ENCODE measurements at regions not wholly inside any gene's neighbourhood (a gene's known extent, or its start where the extent isn't known, plus 50 kb on each side); places are given as distances from the start of the nearest gene placed in this dataset.

DNA sequence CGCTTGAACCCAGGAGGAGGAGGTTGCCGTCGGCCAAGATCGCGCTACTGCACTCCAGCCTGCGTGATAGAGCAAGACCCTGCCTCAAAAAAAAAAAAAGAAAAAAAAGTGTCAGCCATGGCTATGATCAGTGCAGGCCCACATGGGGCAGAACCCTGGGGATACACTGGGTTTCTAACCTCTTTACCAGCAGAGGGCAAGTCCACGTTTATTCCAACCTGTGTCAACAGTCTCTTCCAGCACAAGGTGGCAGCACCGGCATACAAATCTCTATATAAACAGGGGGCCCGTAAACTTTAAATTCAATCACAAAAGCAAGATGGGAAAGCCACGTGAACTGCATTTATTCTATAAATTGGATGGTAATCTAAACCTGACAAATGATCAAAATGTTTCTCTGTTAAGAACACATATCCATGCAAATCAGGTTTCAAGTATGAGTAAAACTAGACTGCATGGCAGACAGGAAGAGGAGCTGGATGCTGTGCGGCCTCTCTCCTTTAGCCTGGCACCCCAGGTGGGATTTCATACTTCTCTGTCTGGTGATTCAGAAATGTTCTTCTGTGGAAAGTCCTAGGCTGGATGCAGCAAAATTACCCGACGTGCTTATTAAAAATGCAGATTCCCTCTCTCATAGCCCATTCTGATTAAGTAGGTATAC lies 60.0 kb upstream of the STEAP1B start:
- peak; percentile 83 for DNase-seq

DNA sequence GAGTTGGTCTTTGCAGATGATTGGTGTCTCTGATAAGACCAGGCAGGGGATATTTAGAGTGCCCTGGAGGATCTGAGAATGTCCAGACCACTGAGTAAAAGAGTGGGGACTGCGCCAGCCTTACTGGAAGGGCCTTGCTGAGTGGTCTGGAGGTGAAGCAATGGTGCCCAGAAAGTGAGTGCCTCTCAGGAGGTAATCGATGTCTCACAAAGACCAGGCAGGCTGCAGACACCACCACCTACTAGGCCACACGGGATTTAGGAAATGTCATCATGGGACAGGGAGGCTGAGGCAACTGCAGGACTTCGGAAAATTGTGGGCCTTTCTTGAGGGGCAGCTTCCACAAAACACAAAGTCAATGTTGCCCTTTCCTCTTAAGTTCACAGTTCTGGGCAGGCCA lies 57.2 kb upstream of the STEAP1B start:
- DNase-seq, result no peak

DNA sequence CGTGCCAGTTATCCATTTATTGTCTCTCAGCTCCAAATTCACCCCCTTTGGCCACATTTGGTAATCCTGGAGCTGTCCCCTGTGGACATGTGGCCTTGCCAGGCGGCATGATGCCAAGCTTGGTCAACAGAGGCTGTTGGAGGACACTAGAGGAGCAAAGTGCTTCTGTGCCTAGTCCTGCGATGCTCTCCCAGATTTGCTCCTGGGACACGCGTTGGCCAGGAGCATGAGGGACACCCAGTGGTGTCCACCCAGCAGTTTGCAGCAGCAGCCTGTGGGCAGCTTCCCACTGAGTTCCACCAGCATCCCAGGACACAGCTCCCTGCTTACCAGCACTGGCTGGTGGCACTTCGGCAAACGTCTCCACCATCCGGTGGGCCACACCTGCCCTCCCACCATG lies 55.5 kb upstream of the STEAP1B start:
- DNase-seq, result no peak

- DNase-seq, result no peak
These were observed 54.2 kb upstream of the STEAP1B start for GRCh38 chr7:22554184-22554583.

DNA sequence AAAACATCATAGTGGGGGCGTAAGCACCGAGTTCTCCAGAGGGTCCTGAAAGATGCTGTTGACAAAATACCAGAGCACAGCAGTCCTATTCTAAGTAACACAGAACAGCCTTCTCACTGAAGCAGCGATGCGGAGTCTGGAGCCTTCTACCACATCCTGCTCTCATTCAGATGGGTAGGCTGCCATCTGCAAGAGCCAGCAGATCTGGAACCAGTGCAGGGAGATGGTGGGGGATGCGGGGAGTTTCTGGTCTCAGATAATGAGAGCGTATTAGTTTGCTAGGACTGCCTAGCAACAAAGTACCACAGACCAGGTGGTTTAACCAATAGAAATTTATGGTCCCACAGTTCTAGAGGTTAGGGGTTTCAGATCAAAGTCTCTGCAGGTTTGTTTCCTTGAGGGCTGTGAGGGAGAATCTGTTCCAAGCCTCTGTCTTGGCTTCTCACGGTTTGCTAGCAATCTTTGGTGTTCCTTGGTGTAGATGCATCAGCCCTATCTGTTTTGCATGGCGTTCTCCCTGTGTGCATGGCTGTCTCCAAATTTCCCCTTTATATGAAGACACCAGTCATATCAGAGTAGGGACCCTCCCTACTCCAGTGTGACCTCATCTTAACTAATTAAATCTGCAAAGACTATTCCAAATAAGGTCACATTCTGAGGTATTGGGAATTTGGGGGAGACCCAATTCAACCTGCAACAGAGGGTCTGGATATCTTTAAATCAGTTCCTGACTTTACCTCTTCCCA lies 52.0 kb upstream of the STEAP1B start:
- DNase-seq, result no peak

GRCh38 chr7:22550514-22551030 lies 50.6 kb upstream of the STEAP1B start:
- no peak for DNase-seq

GRCh38 chr7:22549667-22550513 lies 49.9 kb upstream of the STEAP1B start:
- no peak for DNase-seq
